ENCODE measurements at regions not wholly inside any gene's neighbourhood (a gene's known extent, or its start where the extent isn't known, plus 50 kb on each side); places are given as distances from the start of the nearest gene placed in this dataset.

DNA sequence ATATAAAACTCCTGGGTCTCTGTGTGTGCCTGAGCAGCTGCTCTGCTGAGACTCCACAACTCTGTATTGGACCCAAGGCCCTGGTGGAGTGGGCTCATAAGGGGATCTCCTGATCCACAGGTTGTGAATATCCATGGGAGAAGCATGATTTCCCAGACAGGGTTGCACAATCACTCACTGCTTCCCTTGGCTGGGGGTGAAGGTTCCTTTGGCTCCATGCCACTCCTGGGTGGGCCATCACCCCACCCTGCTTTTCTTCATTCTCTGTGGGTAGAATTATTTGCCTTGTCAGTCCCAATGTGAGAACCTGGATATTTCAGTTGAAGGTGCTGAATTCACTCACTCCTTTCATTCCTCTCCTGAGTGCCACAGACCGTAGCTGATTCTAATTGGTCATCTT, 205.2 kb upstream of the TMEM260 start:
- peaks cover 16 to 20% of the 10 kb centered on the region in 2 donors for H3K9me3 Mint-ChIP-seq
- no peak overlapping the region for H3K27ac Mint-ChIP-seq
- WGBS (ENCODE audit: insufficient coverage) = 90% methylated on average over 1 of the region's 1 CpG

DNA sequence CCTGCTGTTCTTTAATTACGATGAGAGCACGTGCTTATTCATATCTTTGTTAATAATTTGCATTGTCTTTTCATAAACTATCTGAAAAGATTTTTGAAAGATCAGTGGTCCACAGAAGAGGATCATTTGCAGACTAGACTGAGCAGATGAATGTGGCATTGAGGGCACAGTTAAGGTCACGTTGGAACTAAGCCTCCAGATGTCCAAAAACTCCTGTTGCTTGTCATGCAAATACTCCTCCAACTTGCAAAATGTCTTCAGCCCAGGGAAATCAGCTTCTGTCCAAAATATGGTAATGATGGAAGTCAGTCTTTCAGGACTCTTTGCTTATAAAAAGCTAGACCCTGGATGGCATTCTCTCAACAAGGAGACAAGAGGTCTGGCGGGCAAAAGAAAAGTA, 201.6 kb upstream of the TMEM260 start:
- Mint-ChIP-seq H3K27me3 (ENCODE audit: low read depth in 2 of 2) (peaks cover 0 to 3% of the 10 kb centered on the region in 2 donors), H3K9me3 (peaks cover under 1 to 2% of the 10 kb centered on the region in 2 donors), H3K4me1 (no peaks in the 10 kb centered on the region), H3K4me3 (no peak overlapping the region), H3K27ac (no peak overlapping the region), H3K36me3 (peaks cover 3% of the 10 kb centered on the region)
- Histone ChIP-seq H3K9me3 (ENCODE audit: control insufficient read depth, insufficient read depth, low read length) (peaks cover 3% of the 10 kb centered on the region), H3K27me3 (ENCODE audit: control insufficient read depth, insufficient read depth, low read length) (no peaks in the 10 kb centered on the region), H3K36me3 (ENCODE audit: control insufficient read depth, insufficient read depth, low read length) (no peaks in the 10 kb centered on the region), H3K4me3 (ENCODE audit: low read length) (no peak overlapping the region), H3K4me1 (ENCODE audit: control insufficient read depth, insufficient read depth, low read length) (no peaks in the 10 kb centered on the region), H3K27ac (ENCODE audit: low read length) (no peak overlapping the region)
- 83% methylated on average over 4 of the region's 4 CpGs for WGBS (ENCODE audit: insufficient coverage)
- TF ChIP-seq, protein P1, sequence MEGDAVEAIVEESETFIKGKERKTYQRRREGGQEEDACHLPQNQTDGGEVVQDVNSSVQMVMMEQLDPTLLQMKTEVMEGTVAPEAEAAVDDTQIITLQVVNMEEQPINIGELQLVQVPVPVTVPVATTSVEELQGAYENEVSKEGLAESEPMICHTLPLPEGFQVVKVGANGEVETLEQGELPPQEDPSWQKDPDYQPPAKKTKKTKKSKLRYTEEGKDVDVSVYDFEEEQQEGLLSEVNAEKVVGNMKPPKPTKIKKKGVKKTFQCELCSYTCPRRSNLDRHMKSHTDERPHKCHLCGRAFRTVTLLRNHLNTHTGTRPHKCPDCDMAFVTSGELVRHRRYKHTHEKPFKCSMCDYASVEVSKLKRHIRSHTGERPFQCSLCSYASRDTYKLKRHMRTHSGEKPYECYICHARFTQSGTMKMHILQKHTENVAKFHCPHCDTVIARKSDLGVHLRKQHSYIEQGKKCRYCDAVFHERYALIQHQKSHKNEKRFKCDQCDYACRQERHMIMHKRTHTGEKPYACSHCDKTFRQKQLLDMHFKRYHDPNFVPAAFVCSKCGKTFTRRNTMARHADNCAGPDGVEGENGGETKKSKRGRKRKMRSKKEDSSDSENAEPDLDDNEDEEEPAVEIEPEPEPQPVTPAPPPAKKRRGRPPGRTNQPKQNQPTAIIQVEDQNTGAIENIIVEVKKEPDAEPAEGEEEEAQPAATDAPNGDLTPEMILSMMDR (IDR thresholded peaks at IDR 0.05) = no peak
- DNase-seq = no peak
- intact Hi-C loops (cut with micrococcal nuclease) = no loop called here
- ATAC-seq = no peak

More for the DNA sequence above, 205.2 kb upstream of the TMEM260 start:
- DNase-seq (no peak), ATAC-seq (no peak)
- intact Hi-C loops (cut with micrococcal nuclease) = no loop called here
- Mint-ChIP-seq H3K4me3 (no peak overlapping the region), H3K27me3 (ENCODE audit: low read depth in 2 of 2) (peaks cover 0 to 3% of the 10 kb centered on the region in 2 donors), H3K36me3 (peaks cover 32% of the 10 kb centered on the region), H3K4me1 (no peaks in the 10 kb centered on the region)
- no peak overlapping the region for H3K4me3 ChIP-seq (ENCODE audit: low read length)
- no peaks in the 10 kb centered on the region for H3K27me3 ChIP-seq (ENCODE audit: control insufficient read depth, insufficient read depth, low read length)
- TF ChIP-seq, protein P1 (IDR thresholded peaks at IDR 0.05) = no peak
- H3K27ac ChIP-seq (ENCODE audit: low read length) = no peak overlapping the region
- H3K9me3 ChIP-seq (ENCODE audit: control insufficient read depth, insufficient read depth, low read length) = peaks cover 9% of the 10 kb centered on the region
- no peaks in the 10 kb centered on the region for H3K36me3 ChIP-seq (ENCODE audit: control insufficient read depth, insufficient read depth, low read length)
- H3K4me1 ChIP-seq (ENCODE audit: control insufficient read depth, insufficient read depth, low read length) = no peaks in the 10 kb centered on the region

DNA sequence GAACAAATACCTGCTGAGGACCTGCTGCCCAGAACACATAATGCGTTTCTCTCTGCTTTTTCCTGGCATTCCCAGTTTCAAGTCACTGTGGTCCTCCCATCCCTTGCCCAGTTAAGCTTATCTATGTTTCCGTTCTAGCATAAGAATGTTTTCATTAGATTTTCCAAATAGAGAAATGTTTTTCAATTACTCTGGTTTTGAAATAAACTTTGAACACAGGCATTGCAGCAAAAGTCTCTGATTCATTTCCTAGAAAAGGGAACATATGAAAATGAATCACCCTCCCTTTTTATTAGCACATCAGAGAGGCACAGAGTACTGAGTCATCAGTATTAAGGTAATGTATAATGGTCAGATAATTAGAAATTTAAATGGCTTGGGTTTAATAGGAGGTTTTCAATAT, 201.1 kb upstream of the TMEM260 start:
- no peak overlapping the region for H3K4me3 Mint-ChIP-seq

DNA sequence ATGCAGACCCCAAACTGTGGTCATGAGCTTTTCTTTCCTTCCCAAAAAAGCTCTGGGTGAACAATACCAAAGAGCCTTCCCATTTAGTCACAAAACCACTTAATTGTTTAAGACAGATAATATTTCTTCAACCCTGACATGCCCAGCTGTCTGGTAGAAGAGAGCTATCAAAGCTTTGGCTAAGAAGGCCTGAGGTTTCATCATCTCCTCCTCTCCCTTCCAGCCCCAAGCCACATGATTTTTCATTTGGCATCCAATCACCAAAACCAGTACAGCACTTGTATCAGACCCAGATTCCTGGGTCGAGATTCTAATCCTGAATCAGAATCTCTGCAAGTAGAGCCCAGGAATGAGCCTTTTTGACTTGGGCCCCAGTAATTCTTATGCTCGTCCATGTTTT, 199.6 kb upstream of the TMEM260 start:
- Mint-ChIP-seq H3K4me3 (no peak overlapping the region), H3K27ac (no peak overlapping the region), H3K4me1 (no peaks in the 10 kb centered on the region), H3K36me3 (peaks cover 10% of the 10 kb centered on the region), H3K27me3 (ENCODE audit: low read depth in 2 of 2) (no peaks in the 10 kb centered on the region), H3K9me3 (peaks cover 0 to 2% of the 10 kb centered on the region in 2 donors)
- Histone ChIP-seq H3K27ac (ENCODE audit: low read length) (no peak overlapping the region), H3K36me3 (ENCODE audit: control insufficient read depth, insufficient read depth, low read length) (no peaks in the 10 kb centered on the region), H3K4me1 (ENCODE audit: control insufficient read depth, insufficient read depth, low read length) (no peaks in the 10 kb centered on the region), H3K9me3 (ENCODE audit: control insufficient read depth, insufficient read depth, low read length) (no peaks in the 10 kb centered on the region), H3K4me3 (ENCODE audit: low read length) (no peak overlapping the region), H3K27me3 (ENCODE audit: control insufficient read depth, insufficient read depth, low read length) (no peaks in the 10 kb centered on the region)
- TF ChIP-seq, protein P1 (IDR thresholded peaks at IDR 0.05) = no peak
- ATAC-seq (no peak), DNase-seq (no peak)
- WGBS (ENCODE audit: insufficient coverage) = 79% methylated on average over 2 of the region's 2 CpGs
- intact Hi-C loops (cut with micrococcal nuclease) = no loop called here

More for the DNA sequence above, 201.1 kb upstream of the TMEM260 start:
- Mint-ChIP-seq H3K9me3 (peaks cover 0 to 2% of the 10 kb centered on the region in 2 donors), H3K36me3 (peaks cover 2% of the 10 kb centered on the region), H3K27ac (no peak overlapping the region), H3K4me1 (no peaks in the 10 kb centered on the region), H3K27me3 (ENCODE audit: low read depth in 2 of 2) (peaks cover 0 to 3% of the 10 kb centered on the region in 2 donors)
- no peak overlapping the region for H3K27ac ChIP-seq (ENCODE audit: low read length)
- H3K36me3 ChIP-seq (ENCODE audit: control insufficient read depth, insufficient read depth, low read length) = no peaks in the 10 kb centered on the region
- intact Hi-C loops (cut with micrococcal nuclease) = no loop called here
- WGBS (ENCODE audit: insufficient coverage) = 89% methylated on average over 2 of the region's 2 CpGs
- TF ChIP-seq, protein P1 (IDR thresholded peaks at IDR 0.05) = no peak
- no peaks in the 10 kb centered on the region for H3K4me1 ChIP-seq (ENCODE audit: control insufficient read depth, insufficient read depth, low read length)
- no peak overlapping the region for H3K4me3 ChIP-seq (ENCODE audit: low read length)
- H3K9me3 ChIP-seq (ENCODE audit: control insufficient read depth, insufficient read depth, low read length) = peaks cover 3% of the 10 kb centered on the region
- ATAC-seq (no peak), DNase-seq (no peak)
- H3K27me3 ChIP-seq (ENCODE audit: control insufficient read depth, insufficient read depth, low read length) = no peaks in the 10 kb centered on the region

Measured in natural killer cell (primary cell).